ENCODE measurements at regions not wholly inside any gene's neighbourhood (a gene's known extent, or its start where the extent isn't known, plus 50 kb on each side); places are given as distances from the start of the nearest gene placed in this dataset.
"Not testable (repeated sequence)": the region's sequence is repeated elsewhere in the genome, so short reads cannot be mapped to it uniquely, and the experiment has no call there.

DNA sequence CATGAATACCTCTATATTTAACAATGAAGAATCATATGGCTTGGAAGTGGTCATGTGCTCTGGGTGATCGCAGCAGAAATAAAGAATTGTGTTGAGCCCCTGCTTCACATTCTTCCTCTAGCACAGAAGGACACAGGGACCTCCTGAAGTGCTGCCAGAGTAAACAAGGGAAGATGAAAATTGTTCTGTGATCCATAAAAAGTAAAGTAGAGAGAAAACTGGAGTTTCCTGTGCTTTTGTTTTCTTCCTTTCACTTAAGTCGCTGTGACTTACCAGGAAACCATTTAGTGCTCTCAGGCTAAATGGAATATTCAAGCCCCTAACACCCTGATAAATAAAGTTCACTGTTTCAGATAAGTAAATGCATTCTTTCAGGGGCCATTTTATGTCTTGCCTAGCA lies 1173.6 kb upstream of the CHAC2 start:
- no peaks in the 10 kb centered on the region for H3K36me3 ChIP-seq (ENCODE audit: low read depth)
- CTCF ChIA-PET, result no interaction called here
- POLR2A ChIA-PET (ENCODE audit: unreplicated experiment), result no interaction called here
- no peaks in the 10 kb centered on the region for H3F3A ChIP-seq (ENCODE audit: insufficient read depth, low read depth)
- H2AFZ ChIP-seq, result no peak overlapping the region
- BruUV-seq (replicated peaks), result no TSS peak
- TF ChIP-seq, protein P1, sequence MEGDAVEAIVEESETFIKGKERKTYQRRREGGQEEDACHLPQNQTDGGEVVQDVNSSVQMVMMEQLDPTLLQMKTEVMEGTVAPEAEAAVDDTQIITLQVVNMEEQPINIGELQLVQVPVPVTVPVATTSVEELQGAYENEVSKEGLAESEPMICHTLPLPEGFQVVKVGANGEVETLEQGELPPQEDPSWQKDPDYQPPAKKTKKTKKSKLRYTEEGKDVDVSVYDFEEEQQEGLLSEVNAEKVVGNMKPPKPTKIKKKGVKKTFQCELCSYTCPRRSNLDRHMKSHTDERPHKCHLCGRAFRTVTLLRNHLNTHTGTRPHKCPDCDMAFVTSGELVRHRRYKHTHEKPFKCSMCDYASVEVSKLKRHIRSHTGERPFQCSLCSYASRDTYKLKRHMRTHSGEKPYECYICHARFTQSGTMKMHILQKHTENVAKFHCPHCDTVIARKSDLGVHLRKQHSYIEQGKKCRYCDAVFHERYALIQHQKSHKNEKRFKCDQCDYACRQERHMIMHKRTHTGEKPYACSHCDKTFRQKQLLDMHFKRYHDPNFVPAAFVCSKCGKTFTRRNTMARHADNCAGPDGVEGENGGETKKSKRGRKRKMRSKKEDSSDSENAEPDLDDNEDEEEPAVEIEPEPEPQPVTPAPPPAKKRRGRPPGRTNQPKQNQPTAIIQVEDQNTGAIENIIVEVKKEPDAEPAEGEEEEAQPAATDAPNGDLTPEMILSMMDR (conservative IDR thresholded peaks at IDR 0.05), result no peak
- no peak for TF ChIP-seq EZH2 (IDR thresholded peaks at IDR 0.05; ENCODE audit: low read depth)
- H3K9me3 ChIP-seq (ENCODE audit: insufficient read depth, low read depth), result no peaks in the 10 kb centered on the region
- H3K4me2 ChIP-seq, result no peak overlapping the region
- no peaks in the 10 kb centered on the region for H3K27me3 ChIP-seq (ENCODE audit: insufficient read depth, low read depth)
- no peaks in the 10 kb centered on the region for H4K20me1 ChIP-seq (ENCODE audit: insufficient read depth)
- no peaks in the 10 kb centered on the region for H3K4me1 ChIP-seq (replicated peaks; ENCODE audit: insufficient read depth)
- intact Hi-C loops (cut with micrococcal nuclease; ENCODE audit: unreplicated experiment), result no loop called here
- 0 out of 2 replicates have a peak, but pooled peaks cover 2% of the 10 kb centered on the region for H3K9me2 ChIP-seq (ENCODE audit: insufficient read depth)
- no peaks in the 10 kb centered on the region for H3K79me2 ChIP-seq (ENCODE audit: low read depth)
- H3K27ac ChIP-seq, result no peak overlapping the region
- no peak for DNase-seq
- no peak overlapping the region for H3K4me3 ChIP-seq

DNA sequence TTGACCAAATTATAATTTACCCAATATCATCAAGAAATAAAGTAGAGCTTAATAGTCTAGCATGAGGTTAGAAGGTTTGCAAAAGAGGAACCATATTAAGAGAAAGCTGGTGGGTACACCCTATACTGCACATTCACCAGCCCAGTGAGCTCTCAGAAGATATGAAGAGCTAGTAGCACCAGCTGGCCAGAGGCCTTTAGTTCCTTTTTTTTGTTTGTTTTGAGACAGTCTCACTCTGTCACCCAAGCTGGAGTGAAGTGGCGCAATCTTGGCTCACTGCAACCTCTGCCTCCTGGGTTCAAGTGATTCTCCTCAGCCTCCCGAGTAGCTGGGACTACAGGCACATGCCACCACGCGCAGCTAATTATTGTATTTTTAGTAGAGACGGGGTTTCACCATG lies 1183.5 kb upstream of the CHAC2 start:
- BruUV-seq (replicated peaks); H3K4me1 ChIP-seq (replicated peaks; ENCODE audit: insufficient read depth): not testable (repeated sequence)

DNA sequence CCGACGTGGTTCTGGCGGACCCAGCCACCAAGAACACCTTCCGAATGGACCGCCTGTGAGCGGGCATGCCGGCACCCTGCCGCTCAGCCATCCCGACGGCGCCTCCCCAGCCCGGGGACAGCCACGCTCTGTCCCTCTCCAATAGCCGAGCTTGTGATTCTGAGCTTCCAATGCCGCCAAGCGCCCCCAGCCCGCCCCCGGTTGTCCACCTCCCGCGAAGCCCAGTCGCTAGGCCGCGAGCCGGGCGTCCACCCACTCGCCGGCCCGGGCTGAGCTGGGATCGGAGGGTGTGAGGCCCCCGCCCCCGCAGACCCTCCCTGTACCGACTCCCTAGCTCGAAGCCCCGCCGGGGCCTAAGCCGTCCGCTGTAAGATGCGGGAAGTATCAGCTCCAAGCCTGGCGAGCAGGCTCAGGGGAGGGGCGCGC lies 1195.1 kb upstream of the CHAC2 start:
- H2AFZ ChIP-seq, result no peak overlapping the region
- no peaks in the 10 kb centered on the region for H3F3A ChIP-seq (ENCODE audit: insufficient read depth, low read depth)
- POLR2A ChIA-PET (ENCODE audit: unreplicated experiment), result no interaction called here
- no peaks in the 10 kb centered on the region for H3K27me3 ChIP-seq (ENCODE audit: insufficient read depth, low read depth)
- H4K20me1 ChIP-seq (ENCODE audit: insufficient read depth), result no peaks in the 10 kb centered on the region
- intact Hi-C loops (cut with micrococcal nuclease; ENCODE audit: unreplicated experiment), result no loop called here
- H3K79me2 ChIP-seq (ENCODE audit: low read depth), result no peaks in the 10 kb centered on the region
- TF ChIP-seq, protein P1 (conservative IDR thresholded peaks at IDR 0.05), result no peak
- TF ChIP-seq EZH2 (IDR thresholded peaks at IDR 0.05; ENCODE audit: low read depth), result no peak
- no TSS peak for BruUV-seq (replicated peaks)
- H3K4me3 ChIP-seq, result no peak overlapping the region
- no peaks in the 10 kb centered on the region for H3K4me1 ChIP-seq (replicated peaks; ENCODE audit: insufficient read depth)
- CTCF ChIA-PET, result no interaction called here
- no peak for DNase-seq
- 0 out of 2 replicates have a peak, but pooled peaks cover 2% of the 10 kb centered on the region for H3K9me3 ChIP-seq (ENCODE audit: insufficient read depth, low read depth)
- H3K4me2 ChIP-seq, result no peak overlapping the region
- H3K36me3 ChIP-seq (ENCODE audit: low read depth), result no peaks in the 10 kb centered on the region
- peaks cover 8% of the 10 kb centered on the region; the same call in 1 of the 2 replicates for H3K9me2 ChIP-seq (ENCODE audit: insufficient read depth)
- H3K27ac ChIP-seq, result no peak overlapping the region

More for the DNA sequence above, 1183.5 kb upstream of the CHAC2 start:
- H3K4me3 ChIP-seq; H3K9me2 ChIP-seq (ENCODE audit: insufficient read depth); H4K20me1 ChIP-seq (ENCODE audit: insufficient read depth); H3K4me2 ChIP-seq; DNase-seq; H3K27me3 ChIP-seq (ENCODE audit: insufficient read depth, low read depth); H3K79me2 ChIP-seq (ENCODE audit: low read depth); H3K36me3 ChIP-seq (ENCODE audit: low read depth); CTCF ChIA-PET; intact Hi-C loops (cut with micrococcal nuclease; ENCODE audit: unreplicated experiment); H3K27ac ChIP-seq; H3K9me3 ChIP-seq (ENCODE audit: insufficient read depth, low read depth); H2AFZ ChIP-seq; H3F3A ChIP-seq (ENCODE audit: insufficient read depth, low read depth): not testable (repeated sequence)
- POLR2A ChIA-PET (ENCODE audit: unreplicated experiment), result interaction anchor here (0.6 kb wide), 1 partner anchor 1299 kb away, joined by 3 read pairs; no protein-coding TSS in a partner anchor

All from PC-9 (cell line).